HG02943 (cell line): ENCODE measurements at regions not wholly inside any gene's neighbourhood (a gene's known extent, or its start where the extent isn't known, plus 50 kb on each side); places are given as distances from the start of the nearest gene placed in this dataset.
A peak's percentile ranks its signal among the peaks of the same experiment; 100 is the strongest.
"Not testable (repeated sequence)": the region's sequence is repeated elsewhere in the genome, so short reads cannot be mapped to it uniquely, and the experiment has no call there.

Experiments
- ATAC-seq: cut with Tn5 transposase; IDR thresholded peaks from one replicate; pipeline ENCODE4 v1.9.1; 2021; ENCODE audit warnings: mild to moderate bottlenecking, low read depth, moderate library complexity; ENCODE audit not compliant: unreplicated experiment

DNA sequence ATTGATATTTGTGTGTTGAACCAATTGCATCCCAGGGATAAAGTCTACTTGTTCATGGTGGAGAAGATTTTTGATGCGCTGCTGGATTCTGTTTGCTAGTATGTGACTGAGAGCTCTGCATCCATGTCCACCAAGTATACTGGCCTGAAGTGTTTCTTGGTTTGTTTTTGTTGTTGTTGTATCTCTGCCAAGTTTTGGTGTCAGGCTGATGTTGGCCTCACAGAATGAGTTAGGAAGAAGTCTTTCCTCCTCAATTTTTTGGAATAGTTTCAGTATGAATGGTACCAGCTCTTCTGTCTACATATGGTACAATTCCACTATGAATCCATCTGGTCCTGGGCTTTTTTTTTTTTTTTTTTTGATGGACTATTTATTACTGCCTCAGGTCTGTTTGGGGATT, 50.9 kb upstream of the OSTN start:
- ATAC-seq: no peak

GRCh38 chr3:191143224-191143623, 55.8 kb upstream of the OSTN start:
- no peak for ATAC-seq

- no peak for ATAC-seq
These were observed 57.3 kb upstream of the OSTN start for GRCh38 chr3:191141728-191142127.

GRCh38 chr3:191139736-191140135, 59.3 kb upstream of the OSTN start:
- peak; percentile 51 for ATAC-seq

- no peak for ATAC-seq
These were observed 60.1 kb upstream of the OSTN start for GRCh38 chr3:191138937-191139336.

- no peak for ATAC-seq
These were observed 61.3 kb upstream of the OSTN start for GRCh38 chr3:191137708-191138107.

DNA sequence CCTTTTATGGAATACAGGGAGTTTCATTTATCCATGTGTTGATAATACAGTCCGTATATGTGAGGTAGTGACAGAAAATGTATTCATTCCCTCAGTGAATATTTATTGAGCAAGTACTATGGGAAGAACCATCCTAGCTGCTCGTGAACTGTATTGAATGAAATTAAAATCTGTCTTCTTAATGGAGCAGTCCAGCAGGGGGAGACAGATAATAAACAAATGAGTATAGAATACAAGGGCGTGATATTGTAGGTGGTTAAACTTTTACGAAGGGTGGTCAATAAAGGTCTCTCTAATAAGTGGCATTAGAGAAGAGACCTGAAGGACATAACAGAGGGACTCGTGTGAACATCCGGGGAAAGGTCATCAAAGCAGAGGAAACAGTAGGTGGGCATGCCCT, 62.7 kb upstream of the OSTN start:
- no peak for ATAC-seq

DNA sequence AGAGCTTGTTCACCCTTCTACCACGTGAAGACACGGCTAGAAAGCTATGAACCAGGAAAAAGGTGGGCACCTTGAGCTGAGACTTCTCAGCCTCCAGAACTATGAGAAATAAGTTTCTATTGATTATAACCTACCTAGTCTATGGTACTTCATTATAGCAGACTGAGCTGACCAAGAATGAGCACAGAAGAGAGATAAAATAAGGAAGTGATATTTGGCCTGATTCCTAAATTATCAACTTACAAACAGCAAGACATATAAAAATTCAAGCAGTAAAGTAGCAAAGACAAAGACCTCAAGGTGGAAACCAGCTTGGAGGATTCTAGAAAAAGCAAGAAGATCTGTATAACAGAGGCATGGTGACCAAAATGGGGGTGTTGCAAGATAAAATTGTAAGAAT, 63.9 kb upstream of the OSTN start:
- ATAC-seq: no peak

DNA sequence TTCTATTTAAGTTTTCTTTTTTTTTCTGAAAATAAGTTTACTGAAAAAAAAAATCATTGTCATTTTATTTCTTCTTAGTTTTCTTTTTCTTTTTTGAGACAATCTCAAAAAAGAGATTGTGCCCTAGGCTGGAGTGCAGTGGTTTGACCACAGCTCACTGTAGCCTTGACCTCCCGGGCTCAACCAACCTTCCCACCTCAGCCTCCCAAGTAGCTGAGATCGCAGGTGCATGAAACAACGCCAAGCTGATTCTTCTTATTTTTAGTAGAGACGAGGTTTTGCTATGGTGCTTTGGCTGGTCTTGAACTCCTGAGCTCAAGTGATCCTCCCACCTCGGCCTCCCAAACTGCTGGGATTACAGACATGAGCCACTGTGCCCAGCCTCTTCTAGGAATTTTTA, 65.7 kb upstream of the OSTN start:
- no peak for ATAC-seq

DNA sequence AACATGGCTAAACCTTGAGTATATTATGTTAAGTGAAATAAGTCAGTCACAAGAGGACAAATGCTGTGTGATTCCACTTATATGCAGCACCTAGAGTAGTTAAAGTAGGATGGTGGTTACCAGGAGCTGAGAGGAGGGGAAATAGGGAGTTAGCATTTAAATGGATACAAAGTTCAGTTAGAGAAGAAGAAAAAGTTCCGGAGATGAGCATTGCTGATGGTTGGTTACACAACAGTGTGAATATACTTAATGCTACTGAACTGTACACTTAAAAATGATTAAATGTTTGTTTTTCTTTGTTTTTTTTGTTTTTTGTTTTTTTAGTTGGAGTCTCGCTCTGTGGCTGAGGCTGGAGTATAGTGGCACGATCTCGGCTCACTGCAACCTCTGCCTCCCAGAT, 67.7 kb upstream of the OSTN start:
- ATAC-seq: no peak

DNA sequence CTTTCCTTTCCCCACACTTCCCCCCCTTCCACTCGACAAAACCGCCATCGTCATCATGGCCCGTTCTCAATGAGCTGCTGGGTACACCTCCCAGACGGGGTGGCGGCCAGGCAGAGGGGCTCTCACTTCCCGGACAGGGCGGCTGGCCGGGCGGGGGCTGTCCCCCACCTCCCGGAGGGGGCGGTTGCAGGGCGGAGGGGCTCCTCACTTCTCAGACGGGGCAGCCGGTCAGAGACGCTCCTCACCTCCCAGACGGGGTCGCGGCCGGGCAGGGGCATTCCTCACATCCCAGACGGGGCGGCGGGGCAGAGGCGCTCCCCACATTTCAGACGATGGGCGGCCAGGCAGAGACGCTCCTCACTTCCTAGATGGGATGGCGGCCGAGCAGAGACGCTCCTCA, 74.2 kb upstream of the OSTN start:
- ATAC-seq: not testable (repeated sequence)

- no peak for ATAC-seq
These were observed 75.1 kb upstream of the OSTN start for GRCh38 chr3:191123946-191124345.

GRCh38 chr3:191123231-191123630, 75.8 kb upstream of the OSTN start:
- ATAC-seq: no peak

DNA sequence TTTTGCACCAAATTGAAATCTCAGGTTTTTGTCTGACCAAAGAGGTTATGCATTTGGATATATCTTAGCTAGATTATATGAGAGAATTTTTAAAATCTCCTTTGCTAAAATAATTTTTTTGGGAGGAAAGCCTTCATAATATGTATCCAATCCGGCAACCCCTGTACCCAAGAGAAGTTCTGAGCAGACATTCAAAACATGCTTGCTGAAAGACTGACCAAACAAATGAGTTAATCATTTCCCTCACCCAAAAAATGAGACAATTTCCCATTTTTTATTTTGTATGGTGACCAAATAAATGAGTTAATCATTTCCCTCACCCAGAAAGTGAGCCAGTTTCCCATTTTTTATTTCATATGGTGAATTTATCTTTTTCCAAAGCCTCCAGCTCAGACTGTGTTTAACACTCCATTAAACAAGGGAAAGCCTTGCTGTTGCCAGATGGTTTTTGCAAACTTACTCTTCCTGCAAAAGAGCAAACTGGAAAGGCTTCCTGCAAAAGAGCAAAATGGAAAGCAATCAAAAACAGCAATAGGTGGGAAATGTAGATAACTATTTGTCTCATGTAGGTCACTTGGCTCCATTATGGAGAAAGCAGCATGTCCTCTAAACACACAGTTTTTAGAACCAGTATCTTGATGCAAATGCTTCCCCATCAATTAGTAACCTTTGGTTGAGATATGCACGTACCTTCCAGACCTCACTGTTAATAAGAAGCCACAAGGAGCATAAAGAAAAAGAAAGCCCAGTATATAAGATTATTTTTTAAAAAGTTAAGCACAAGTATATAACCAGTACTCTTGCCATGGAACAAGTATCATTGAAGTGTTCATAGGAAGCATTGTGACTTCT, 78.4 kb upstream of the OSTN start:
- peak; percentile 86 for ATAC-seq

DNA sequence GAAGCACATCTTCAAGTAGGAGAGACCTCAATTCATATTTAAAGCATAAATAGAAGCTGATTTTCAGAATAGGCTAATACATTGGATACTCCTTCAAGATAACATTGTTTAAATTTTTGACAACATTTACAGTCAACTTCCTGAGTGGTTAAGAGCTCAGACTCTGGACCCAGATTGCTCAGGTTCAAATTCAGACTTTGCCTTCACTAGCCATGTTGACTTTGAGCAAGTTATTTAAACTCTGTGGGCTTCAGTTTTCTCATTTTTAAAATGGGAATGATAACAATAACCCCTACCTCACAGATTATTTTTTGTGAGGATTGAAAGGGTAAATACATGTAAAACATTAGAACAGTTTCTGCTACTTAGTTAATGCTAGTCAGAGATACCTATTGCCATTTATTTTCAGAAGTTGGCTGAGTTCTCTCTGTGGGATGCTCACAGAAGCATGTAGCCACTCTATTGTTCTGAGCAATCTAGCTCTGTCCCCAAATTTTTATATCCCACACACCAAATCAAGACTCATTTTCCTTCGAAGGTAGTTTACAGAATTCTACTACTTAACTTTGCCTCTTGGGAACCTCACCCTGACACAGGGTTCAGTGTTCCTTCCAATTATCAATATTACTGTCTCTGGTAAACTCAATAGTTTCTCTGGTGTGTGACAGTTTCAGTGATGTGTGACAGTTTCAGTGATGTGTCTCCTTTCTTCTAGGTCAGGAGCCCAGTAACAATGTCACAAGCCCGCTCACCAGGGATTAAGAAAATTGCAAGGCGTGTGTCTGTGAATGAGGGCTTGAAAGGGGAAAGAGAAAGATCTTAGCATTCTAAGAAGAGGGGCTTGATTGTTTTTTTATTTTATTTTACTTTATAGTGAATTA, 79.4 kb upstream of the OSTN start:
- peak; percentile 61 for ATAC-seq

DNA sequence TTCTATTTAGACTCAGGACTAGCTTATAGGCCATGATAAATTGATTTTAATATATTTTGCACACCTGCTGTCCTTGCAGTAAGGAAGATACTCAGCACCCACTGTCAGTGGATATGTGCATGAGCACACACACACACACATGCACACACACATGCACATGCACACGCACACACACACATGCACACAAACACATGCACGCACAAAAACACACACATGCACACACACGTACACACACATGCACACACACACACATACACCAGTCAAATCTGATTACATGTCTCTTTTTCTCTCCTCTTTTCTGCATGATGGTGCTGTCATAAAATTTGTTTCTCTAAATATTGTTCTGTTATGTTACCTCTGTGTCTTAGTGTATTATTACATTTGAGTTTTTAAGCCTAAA, 87.3 kb upstream of the OSTN start:
- ATAC-seq: no peak

GRCh38 chr3:191105418-191105817, 93.6 kb upstream of the OSTN start:
- peak; percentile 83 for ATAC-seq

- ATAC-seq: no peak
These were observed 98.5 kb upstream of the OSTN start for GRCh38 chr3:191100516-191100915.

DNA sequence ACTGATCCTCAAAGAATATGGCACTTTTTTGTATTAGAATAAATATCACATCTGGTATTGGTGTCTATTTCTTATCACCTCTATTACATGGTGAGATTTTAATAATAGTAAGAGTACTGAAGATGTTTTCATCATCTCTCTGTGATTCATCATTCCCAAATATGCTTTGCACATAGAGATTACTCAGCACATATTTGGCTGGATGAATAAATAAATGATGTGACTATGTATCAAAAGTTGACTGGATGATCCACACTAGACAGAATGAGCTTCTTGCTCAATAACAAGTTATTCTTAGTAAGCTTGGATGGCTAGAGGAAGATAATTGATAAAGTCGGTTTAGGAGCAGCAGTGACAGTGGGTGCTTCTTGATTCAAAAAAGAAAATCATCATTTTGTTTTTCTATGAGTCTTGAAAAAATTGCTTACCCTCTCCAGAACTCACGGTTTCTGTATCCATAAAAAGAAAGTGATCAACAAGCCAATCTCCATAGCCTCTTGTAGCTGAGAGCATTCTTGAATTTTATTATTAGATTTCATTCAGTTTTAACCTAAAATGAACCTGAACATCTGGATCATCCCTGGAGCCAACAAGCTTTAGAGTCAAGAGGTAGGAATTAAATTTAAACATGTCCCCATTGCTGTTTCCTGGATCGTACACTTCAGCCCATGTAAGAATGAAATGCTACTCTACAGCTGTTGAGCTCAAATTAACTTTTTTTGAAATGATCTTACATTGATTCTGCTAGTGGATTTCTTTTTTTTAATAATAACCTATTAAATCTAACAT, 104.8 kb upstream of the OSTN start:
- no peak for ATAC-seq

DNA sequence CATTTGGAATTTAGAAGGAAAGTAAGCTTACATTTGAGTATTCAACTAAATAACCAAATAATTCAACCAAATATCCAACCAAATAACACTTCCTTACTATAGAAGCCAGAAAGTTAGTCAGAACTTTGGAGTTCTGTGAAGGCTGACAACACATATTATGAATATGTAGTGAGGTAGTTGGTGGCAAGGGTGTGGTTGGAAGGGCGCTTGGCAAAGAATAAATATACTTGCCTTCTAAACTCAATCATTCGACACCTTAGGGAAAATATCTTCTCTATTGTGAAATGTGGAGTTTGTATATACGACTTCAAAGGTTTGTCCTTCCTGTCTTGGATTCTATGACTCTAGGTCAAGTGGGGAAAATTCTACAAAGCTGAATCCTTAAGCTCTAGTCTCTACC, 111.7 kb upstream of the OSTN start:
- ATAC-seq: no peak

GRCh38 chr3:191085091-191085490, 114.0 kb upstream of the OSTN start:
- ATAC-seq: no peak
